AG09309 (cell line): ENCODE measurements at regions not wholly inside any gene's neighbourhood (a gene's known extent, or its start where the extent isn't known, plus 50 kb on each side); places are given as distances from the start of the nearest gene placed in this dataset.

Experiments used
- DNase-seq: peaks from one replicate; pipeline ENCODE4 v3.0.0-alpha.2; 2010; ENCODE audit warnings: low read depth
- H3K4me3 ChIP-seq: 2 replicates; pipeline ENCODE4 v1.5.1; 2011; ENCODE audit warnings: mild to moderate bottlenecking, low read depth, low read length, moderate library complexity; ENCODE audit not compliant: control insufficient read depth
- TF ChIP-seq, protein P1 (sequence below): IDR thresholded peaks from 2 replicates; pipeline ENCODE4 v1.5.1; 2011; ENCODE audit warnings: mild to moderate bottlenecking, low read depth, low read length, inconsistent platforms; ENCODE audit not compliant: insufficient read depth, control insufficient read depth; ENCODE audit errors: missing control alignments

GRCh38 chr12:60849723-60850122 lies 1253.9 kb downstream of the SLC16A7 start:
- DNase-seq, result no peak
- no peak overlapping the region for H3K4me3 ChIP-seq
- TF ChIP-seq, protein P1, sequence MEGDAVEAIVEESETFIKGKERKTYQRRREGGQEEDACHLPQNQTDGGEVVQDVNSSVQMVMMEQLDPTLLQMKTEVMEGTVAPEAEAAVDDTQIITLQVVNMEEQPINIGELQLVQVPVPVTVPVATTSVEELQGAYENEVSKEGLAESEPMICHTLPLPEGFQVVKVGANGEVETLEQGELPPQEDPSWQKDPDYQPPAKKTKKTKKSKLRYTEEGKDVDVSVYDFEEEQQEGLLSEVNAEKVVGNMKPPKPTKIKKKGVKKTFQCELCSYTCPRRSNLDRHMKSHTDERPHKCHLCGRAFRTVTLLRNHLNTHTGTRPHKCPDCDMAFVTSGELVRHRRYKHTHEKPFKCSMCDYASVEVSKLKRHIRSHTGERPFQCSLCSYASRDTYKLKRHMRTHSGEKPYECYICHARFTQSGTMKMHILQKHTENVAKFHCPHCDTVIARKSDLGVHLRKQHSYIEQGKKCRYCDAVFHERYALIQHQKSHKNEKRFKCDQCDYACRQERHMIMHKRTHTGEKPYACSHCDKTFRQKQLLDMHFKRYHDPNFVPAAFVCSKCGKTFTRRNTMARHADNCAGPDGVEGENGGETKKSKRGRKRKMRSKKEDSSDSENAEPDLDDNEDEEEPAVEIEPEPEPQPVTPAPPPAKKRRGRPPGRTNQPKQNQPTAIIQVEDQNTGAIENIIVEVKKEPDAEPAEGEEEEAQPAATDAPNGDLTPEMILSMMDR, result no peak

- no peak for DNase-seq
- H3K4me3 ChIP-seq, result no peak overlapping the region
- TF ChIP-seq, protein P1, result no peak
Observed at GRCh38 chr12:60853407-60853806, 1257.6 kb downstream of the SLC16A7 start.

DNA sequence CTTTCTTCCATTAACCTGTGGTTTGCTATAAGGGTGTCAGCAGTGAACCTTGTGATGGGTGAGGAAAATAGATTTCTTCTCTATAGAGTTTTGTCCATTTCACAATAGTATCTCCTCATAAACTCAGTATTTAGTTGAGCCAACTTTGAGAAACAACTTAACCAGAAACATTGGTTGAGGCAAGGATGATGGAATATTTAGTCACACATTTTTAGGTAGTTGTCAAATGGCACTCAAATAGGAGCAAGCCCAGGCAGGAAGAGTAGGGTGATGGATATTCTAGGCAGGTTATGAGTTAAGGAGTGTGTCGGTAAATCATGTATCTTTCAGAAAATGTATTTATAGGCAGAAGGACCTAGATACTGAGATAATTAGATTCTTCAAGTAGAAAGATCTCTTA lies 1267.6 kb downstream of the SLC16A7 start:
- H3K4me3 ChIP-seq, result no peak overlapping the region
- DNase-seq, result no peak
- TF ChIP-seq, protein P1, result no peak

- no peak for DNase-seq
- no peak overlapping the region for H3K4me3 ChIP-seq
- TF ChIP-seq, protein P1, result no peak
Observed at GRCh38 chr12:60872219-60872618, 1276.4 kb downstream of the SLC16A7 start.

- H3K4me3 ChIP-seq, result no peak overlapping the region
- TF ChIP-seq, protein P1, result no peak
- DNase-seq, result no peak
Observed at GRCh38 chr12:60872850-60873713, 1277.3 kb downstream of the SLC16A7 start.

DNA sequence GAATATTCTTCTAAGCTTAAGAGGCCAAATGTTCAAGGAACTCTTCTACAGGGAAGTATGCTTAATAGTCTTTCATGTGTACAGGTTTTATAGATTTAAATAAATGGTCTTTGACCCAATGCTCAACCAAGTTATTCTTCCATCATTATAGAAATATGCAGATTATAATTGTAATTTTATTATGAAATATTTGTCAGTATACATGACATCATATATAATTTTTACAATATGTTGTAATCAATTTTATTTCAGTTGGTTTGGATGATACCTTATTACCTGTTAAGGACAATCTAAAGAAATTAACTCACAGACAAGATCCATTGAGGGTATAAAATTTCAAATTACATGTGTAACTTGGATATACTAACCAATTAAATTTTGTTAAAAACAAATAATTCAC lies 1278.3 kb downstream of the SLC16A7 start:
- TF ChIP-seq, protein P1, result no peak
- no peak for DNase-seq
- no peak overlapping the region for H3K4me3 ChIP-seq
